Stimulated activated CD4-positive, alpha-beta T cell treated with anti-CD3 and anti-CD28 coated beads, Interleukin-15, amount 100 ng/mL, for 1 hour (primary cell): ENCODE measurements at regions not wholly inside any gene's neighbourhood (a gene's known extent, or its start where the extent isn't known, plus 50 kb on each side); places are given as distances from the start of the nearest gene placed in this dataset.
"Not testable (repeated sequence)": the region's sequence is repeated elsewhere in the genome, so short reads cannot be mapped to it uniquely, and the experiment has no call there.

Experiments used
- DNase-seq, 2 donors: peaks; one replicate each; pipeline ENCODE4 v3.0.0-alpha.2; 2020; ENCODE audit warnings: low read depth in 1 of 2, low spot score in 1 of 2

DNA sequence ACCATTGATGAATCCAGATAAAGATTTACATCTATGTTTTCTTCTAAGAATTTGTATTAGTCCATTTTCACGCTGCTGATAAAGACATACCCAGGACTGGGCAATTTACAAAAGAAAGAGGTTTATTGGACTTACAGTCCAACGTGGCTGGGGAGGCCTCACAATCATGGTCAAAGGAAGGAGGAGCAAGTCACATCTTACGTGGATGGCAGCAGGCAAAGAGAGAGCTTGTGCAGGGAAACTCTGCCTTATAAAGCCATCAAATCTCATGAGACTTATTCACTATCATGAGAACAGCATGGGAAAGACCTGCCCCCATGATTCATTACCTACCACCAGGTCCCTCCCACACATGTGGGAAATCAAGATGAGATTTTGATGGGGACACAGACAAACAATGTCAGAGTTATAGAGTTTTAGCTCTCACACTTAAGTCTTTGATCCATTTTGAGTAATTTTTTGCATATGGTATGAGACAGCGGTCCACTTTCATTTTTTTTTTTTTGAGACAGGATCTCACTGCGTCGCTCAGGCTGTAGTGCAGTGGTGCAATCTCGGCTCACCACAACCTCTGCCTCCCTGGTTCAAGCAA is 53.5 kb upstream of the JADE2 start:
- DNase-seq = not testable (repeated sequence)

DNA sequence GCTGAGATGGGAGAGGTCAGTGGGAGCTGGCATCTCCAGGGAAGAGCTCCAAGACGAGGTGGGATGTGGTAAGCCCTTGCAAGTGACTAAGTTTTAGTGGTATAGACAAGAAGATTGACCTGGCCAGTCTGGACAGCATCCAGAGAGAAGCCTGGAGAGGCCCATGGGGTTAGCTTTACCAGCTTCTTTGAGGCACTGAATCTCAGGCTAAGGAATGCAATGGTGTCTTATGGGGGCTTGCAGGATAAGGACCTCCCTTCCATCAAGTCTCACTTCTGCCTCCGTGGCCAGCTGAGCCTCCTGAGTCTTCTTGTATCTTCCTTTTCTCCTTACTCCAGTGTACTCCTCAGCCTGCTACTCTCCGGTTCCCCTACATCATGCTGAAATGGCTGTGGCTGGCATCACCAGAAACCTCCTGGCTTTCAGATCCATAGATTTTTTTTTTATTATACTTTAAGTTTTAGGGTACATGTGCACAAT is 56.5 kb upstream of the JADE2 start:
- no peak for DNase-seq

- DNase-seq = no peak
These were observed 55.5 kb upstream of the CDKN2AIPNL start for GRCh38 chr5:134467231-134467630.

DNA sequence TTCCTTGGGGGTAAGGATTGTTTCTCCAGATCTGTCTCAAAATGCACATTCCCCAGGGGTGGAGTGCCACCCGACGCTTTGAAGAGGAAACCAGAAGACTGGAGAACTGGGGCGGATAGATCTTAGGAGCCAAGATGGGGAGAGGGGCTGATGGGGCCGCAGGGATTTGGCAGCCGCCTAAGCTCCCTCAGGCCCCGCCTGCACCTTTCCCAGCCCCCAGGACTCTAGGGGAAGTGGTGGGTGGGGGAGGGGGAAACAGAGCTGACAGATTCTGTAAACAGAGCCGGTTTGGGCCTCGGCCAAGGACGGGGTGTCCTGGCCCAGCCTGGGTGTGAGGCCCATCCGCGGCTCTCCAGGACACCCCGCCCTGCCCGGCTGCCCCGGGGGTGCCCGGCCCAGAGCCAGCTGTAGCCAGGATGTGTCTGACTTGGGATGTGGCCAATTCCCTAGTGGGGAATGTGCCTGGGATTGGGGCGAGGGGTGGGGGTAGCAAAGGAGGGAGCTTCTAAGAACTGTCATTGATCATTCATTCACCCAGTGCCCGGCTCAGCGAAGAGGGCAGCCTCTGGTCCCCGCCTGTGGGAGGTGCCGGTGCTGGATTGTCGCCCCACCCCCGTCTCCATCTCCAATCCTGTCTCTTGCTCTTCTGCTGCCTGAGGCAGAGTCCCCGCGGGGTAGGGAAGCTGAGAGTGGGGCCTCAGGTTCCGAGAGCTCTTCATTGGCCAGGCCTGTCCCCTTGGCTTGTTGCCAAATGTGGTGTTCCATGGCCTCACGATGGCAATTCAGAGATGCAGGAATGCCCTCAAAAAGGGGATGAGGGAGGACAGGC is 54.8 kb upstream of the CDKN2AIPNL start:
- no peak for DNase-seq

DNA sequence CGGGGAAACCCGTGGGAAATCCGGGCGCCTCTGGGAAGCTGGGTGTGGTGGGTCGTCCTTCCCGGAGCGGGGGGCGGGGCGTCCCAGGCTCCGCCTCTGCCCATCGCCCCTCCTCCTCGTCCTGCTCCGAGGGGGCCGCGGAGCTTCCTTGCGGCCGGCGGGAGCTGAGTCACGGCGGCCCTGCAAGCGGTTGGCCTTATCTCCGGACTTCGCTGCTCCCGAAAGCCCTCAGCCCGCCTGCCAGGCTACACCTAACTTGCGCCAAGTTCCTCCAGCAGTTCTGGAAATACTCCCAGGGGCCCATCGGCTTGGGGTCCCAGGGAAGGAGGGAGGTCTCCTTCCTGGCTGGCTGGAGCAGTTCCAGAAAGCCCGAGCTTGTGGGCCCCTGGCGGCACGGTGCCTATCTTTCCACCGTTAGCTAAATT is 54.1 kb upstream of the CDKN2AIPNL start:
- peak; percentile 23 to 43 for DNase-seq

DNA sequence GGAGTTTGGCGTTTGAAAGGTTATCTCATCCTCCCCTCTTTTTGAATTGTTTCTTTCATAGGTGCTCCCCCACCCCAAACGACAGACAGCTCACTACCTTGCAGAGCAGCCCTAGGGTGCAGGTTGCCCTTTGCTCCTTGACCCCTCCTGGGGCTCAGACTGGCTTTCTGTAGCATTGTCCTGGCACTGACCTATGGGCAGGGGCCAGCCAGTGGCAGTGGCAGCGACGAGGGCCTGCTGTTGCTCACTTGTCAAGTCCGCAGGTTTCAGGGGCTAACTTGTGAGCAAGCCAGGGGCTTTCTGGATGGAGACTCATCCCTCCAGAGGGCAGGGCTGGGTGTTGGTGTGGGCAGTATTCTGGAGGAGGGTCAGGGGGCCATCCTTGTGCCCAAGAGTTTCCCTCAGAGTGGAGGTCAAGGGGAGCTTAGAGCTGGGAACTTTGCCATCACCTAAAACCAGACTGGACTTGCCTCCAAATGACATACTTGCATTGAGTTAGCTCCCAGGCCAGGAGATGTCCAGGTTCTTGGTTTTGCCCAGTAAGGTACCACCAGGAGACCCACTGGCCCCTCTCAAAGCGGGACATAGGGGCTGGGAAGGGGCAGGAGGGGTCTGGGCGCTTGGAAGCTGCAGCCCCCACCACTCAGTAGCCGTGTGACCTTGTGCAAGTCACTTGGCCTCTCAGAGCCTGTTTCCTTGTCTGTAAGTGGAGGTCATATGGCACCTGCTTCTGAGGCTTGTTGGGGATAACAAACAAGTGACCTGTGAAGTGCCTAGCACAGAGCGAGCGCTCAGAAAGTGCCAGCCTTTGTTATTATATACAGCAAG is 53.5 kb upstream of the CDKN2AIPNL start:
- DNase-seq = no peak

DNA sequence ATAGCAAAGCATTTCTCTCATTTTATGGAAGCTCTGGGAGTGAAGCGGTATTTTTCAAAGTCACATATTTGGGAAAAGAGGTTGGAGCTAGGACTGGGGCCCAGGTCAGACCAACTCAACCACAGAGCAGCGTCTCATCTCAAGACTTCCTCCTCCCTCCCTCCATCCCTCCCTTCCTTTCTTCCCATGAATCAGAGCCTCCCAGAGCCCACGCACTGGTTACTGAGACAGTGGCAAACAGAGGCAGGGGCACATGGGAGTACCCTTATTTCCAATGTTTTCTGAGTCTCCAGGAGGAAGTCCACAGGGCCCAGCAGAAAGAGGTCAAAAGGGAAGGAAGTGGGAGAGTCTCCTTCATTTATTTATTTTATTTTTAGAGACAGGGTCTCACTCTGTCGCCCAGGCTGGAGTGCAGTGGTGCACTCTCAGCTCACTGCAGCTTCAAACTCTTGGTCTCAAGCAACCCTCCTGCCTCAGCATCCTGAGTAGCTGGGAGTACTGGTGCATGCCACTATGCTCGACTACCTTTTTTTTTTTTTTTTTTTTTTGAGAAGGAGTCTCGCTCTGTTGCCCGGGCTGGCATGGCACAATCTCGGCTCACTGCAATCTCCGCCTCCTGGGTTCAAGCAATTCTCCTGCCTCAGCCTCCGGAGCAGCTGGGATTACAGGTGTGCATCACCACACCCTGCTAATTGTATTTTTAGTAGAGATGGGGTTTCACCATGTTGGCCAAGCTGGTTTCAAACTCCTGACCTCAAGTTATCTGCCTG is 52.5 kb upstream of the CDKN2AIPNL start:
- no peak for DNase-seq

DNA sequence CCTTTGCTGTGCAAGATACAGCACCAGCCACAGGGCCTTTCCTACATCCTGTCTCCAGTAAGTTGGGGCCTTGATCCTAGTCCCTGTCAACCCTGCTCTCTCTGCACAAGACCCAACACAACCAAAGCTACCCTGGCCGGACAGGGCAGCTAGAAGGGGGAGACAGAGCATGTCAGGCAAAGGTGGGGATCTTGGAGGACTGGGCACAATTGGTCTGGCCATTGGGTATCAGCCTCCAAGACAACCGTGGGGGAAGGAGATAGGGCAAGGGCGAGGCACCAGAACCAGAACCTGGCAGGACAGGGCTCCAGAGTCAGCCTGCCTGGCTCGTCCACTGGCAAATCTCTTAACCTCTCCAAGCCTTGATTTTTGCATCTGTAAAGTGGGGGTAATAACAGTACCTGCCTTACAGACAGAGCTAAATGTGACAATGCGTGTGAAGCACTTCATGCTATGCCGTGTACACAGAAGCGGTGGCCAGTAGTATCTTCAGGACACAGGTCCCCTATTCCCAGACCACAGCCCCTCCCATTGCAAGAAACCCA is 51.6 kb upstream of the CDKN2AIPNL start:
- DNase-seq = no peak

DNA sequence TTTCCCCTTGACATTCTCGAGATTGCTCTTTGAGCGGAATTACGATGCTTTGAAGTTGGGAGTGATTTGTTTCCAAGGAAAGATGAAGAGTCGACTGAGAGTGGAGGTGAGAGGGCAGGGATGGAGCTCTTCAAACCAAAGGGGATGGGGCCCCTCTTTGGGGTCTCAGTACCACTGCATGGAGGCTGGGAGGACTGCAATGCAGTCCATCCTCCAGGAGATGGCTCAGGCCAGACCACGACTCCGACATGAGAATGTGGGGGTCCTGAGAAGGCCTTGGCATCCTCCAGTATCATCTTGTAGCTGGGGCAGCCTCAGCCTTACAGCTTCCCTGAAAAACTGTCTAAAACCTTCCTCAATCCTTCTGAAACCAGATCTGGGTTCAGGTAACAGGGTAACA is 51.1 kb upstream of the CDKN2AIPNL start:
- DNase-seq = no peak

DNA sequence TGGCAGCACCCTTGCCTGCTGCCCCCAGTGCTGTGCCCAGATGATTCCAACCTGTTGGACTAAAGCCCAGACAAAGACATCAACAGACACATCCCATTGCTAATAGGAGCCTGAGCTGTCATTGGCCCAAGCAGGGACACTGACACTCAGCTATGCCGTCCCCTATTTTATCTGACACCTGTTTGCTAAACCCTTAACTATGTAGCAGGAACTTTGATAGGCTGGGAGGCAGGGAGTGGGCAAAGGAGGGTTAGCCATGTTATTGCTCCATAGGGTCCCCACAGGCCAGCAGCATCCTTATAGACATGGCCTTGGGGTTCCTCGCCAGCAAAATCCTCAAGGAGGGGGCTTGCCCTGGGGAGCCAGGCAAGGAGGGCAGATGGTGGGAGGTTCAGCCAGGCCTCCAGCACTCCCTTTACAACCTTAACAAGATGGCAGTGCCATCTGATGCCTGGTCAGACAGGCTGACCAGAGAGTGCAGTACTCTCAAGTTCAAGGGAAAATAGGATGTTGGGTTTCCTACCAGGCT is 50.4 kb upstream of the CDKN2AIPNL start:
- DNase-seq = no peak
